Kidney epithelial cell (primary cell): ENCODE measurements at regions not wholly inside any gene's neighbourhood (a gene's known extent, or its start where the extent isn't known, plus 50 kb on each side); places are given as distances from the start of the nearest gene placed in this dataset.

Source experiments
- DNase-seq: peaks from one replicate; pipeline ENCODE4 v3.0.0-alpha.2; 2010; ENCODE audit warnings: low read depth
- H3K27me3 ChIP-seq: 2 replicates; pipeline ENCODE4 v1.6.0; 2011; ENCODE audit warnings: low read length; ENCODE audit not compliant: control insufficient read depth, insufficient read depth
- H3K36me3 ChIP-seq: 2 replicates; pipeline ENCODE4 v1.5.1; 2011; ENCODE audit warnings: low read length; ENCODE audit not compliant: control insufficient read depth, insufficient read depth
- H3K4me3 ChIP-seq: 2 replicates; pipeline ENCODE4 v1.5.1; 2011; ENCODE audit warnings: low read depth, mild to moderate bottlenecking, control low read depth, low read length
- TF ChIP-seq, protein P1 (sequence below): IDR thresholded peaks from 2 replicates; pipeline ENCODE4 v1.5.1; 2011; ENCODE audit warnings: mild to moderate bottlenecking, moderate library complexity, low read length, control low read depth, inconsistent platforms; ENCODE audit not compliant: insufficient read depth, poor library complexity, severe bottlenecking

DNA sequence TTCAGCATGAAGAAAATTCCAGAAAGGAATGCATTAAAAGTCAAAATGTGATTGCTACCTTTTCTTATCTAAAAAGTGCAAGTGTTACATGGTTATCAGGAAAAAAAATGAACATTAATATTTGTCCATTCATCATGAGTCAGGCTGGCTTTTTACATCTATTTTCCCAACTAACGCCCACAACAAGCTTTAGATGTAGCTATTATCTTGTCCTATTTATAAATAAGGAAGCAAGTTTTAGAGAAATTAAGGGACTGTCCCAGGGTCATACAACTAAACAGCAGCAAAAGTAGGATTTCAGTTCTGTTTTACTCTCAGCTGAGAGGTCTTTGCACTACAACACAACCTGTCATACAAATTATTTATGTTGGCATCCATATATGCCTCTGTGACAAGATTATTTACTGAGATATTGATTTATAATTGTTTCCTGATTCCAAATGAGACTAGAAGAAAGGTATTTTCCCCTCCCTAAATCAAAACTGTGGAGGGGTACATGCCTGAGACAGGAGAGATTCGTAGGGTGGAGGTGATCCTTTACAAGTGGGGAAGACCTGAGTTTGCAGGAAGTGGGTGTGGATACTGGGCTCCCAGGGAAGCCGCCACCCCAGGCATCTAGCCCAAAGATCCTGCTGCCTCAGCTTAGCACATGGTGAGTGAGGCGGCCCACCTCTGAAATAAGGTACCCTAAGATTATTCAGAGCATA lies 57.2 kb upstream of the ARID5B start:
- no peaks in the 10 kb centered on the region for H3K36me3 ChIP-seq
- TF ChIP-seq, protein P1, sequence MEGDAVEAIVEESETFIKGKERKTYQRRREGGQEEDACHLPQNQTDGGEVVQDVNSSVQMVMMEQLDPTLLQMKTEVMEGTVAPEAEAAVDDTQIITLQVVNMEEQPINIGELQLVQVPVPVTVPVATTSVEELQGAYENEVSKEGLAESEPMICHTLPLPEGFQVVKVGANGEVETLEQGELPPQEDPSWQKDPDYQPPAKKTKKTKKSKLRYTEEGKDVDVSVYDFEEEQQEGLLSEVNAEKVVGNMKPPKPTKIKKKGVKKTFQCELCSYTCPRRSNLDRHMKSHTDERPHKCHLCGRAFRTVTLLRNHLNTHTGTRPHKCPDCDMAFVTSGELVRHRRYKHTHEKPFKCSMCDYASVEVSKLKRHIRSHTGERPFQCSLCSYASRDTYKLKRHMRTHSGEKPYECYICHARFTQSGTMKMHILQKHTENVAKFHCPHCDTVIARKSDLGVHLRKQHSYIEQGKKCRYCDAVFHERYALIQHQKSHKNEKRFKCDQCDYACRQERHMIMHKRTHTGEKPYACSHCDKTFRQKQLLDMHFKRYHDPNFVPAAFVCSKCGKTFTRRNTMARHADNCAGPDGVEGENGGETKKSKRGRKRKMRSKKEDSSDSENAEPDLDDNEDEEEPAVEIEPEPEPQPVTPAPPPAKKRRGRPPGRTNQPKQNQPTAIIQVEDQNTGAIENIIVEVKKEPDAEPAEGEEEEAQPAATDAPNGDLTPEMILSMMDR, result no peak
- no peak for DNase-seq
- no peak overlapping the region for H3K4me3 ChIP-seq
- no peaks in the 10 kb centered on the region for H3K27me3 ChIP-seq

DNA sequence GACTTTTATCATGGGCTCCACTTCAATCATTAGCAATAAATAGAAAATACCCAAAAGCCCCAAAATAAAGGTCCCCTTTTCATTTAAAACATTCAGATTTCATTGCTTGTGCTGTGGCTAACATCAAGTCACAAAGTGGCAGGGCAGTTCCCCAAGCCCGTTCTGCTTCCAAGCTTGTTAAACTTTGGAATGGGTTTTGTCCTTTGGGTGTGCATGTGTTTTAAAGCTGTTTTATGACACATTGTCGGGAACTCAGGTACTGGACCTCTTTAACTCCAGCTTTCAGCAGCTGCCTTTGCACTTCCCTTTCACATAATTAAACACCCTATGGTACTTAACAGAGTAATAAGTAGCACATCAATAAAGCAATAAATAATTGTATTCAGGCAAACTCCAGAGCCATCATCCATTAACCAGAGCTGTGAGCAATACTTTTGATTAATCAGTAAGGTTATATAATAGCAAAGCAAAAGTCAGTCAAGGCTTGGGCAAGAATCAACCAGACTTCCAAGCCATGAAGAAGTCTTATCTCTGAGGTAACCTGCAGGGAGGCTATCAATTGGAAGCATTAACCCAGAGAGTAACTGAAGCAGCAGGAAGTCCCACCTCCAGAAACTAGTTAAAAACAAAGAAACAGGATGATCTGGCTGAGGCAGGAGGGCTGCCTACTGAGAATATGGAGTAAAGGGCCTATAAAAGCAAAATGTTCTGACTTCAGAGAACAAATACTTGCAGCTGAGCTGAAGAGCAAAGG lies 56.1 kb upstream of the ARID5B start:
- Histone ChIP-seq H3K4me3 (no peak overlapping the region), H3K27me3 (no peaks in the 10 kb centered on the region), H3K36me3 (no peaks in the 10 kb centered on the region)
- TF ChIP-seq, protein P1, result no peak
- no peak for DNase-seq

DNA sequence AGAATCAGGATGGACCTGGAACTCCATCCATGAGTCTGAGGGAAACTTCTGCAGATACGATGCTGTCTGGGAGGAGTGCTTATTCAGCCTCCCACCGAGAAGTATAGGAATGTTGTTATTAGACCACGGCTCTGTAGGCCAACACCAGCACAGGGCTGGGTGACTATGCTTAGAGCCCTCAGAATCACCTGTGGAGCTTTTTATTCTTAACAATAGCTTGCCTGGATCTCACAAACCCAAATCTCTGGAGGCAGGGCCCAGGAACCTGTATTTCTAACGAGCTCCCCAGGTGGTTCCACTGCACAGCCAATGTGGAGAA lies 55.6 kb upstream of the ARID5B start:
- TF ChIP-seq, protein P1, result no peak
- Histone ChIP-seq H3K27me3 (no peaks in the 10 kb centered on the region), H3K4me3 (no peak overlapping the region), H3K36me3 (no peaks in the 10 kb centered on the region)
- DNase-seq, result no peak

- H3K36me3 ChIP-seq, result no peaks in the 10 kb centered on the region
- DNase-seq, result no peak
- no peaks in the 10 kb centered on the region for H3K27me3 ChIP-seq
- TF ChIP-seq, protein P1, result no peak
- no peak overlapping the region for H3K4me3 ChIP-seq
These were observed 55.0 kb upstream of the ARID5B start for GRCh38 chr10:61846370-61847031.

- TF ChIP-seq, protein P1, result no peak
- H3K4me3 ChIP-seq, result no peak overlapping the region
- DNase-seq, result no peak
- no peaks in the 10 kb centered on the region for H3K27me3 ChIP-seq
- no peaks in the 10 kb centered on the region for H3K36me3 ChIP-seq
These were observed 54.4 kb upstream of the ARID5B start for GRCh38 chr10:61847087-61847486.
